Ecto neural progenitor cell (in vitro differentiated cells): ENCODE measurements at regions not wholly inside any gene's neighbourhood (a gene's known extent, or its start where the extent isn't known, plus 50 kb on each side); places are given as distances from the start of the nearest gene placed in this dataset.
A peak's percentile ranks its signal among the peaks of the same experiment; 100 is the strongest.

Experiments used
- DNase-seq: peaks from one replicate; pipeline ENCODE4 v3.0.0-alpha.2; 2018; ENCODE audit warnings: low spot score

GRCh38 chr16:17590711-17591654 is 120.2 kb upstream of the XYLT1 start:
- DNase-seq: peak; percentile 14

GRCh38 chr16:17589898-17590297 is 119.1 kb upstream of the XYLT1 start:
- peak; percentile 6 for DNase-seq

GRCh38 chr16:17585449-17586074 is 114.8 kb upstream of the XYLT1 start:
- no peak for DNase-seq

- DNase-seq: peak; percentile 77
Observed at GRCh38 chr16:17578981-17579874, 108.5 kb upstream of the XYLT1 start.

GRCh38 chr16:17574256-17574655 is 103.5 kb upstream of the XYLT1 start:
- DNase-seq: no peak

GRCh38 chr16:17572145-17572544 is 101.4 kb upstream of the XYLT1 start:
- no peak for DNase-seq

- DNase-seq: no peak
Observed at GRCh38 chr16:17571499-17572093, 100.8 kb upstream of the XYLT1 start.

GRCh38 chr16:17568239-17568638 is 97.5 kb upstream of the XYLT1 start:
- DNase-seq: no peak

GRCh38 chr16:17567455-17567854 is 96.7 kb upstream of the XYLT1 start:
- no peak for DNase-seq

- DNase-seq: no peak
Observed at GRCh38 chr16:17566656-17567450, 96.1 kb upstream of the XYLT1 start.

- DNase-seq: no peak
Observed at GRCh38 chr16:17566075-17566474, 95.3 kb upstream of the XYLT1 start.

- no peak for DNase-seq
Observed at GRCh38 chr16:17565605-17566004, 94.8 kb upstream of the XYLT1 start.

- no peak for DNase-seq
Observed at GRCh38 chr16:17564856-17565255, 94.1 kb upstream of the XYLT1 start.

GRCh38 chr16:17563323-17564091 is 92.7 kb upstream of the XYLT1 start:
- no peak for DNase-seq

- DNase-seq: no peak
Observed at GRCh38 chr16:17561056-17561455, 90.3 kb upstream of the XYLT1 start.

- DNase-seq: no peak
Observed at GRCh38 chr16:17560548-17560947, 89.8 kb upstream of the XYLT1 start.

- no peak for DNase-seq
Observed at GRCh38 chr16:17559394-17559793, 88.6 kb upstream of the XYLT1 start.

GRCh38 chr16:17557949-17558348 is 87.2 kb upstream of the XYLT1 start:
- no peak for DNase-seq

- no peak for DNase-seq
Observed at GRCh38 chr16:17557480-17557879, 86.7 kb upstream of the XYLT1 start.

GRCh38 chr16:17556276-17557052 is 85.7 kb upstream of the XYLT1 start:
- no peak for DNase-seq
